Esophagus muscularis mucosa (tissue), 4 donors: ENCODE measurements at regions not wholly inside any gene's neighbourhood (a gene's known extent, or its start where the extent isn't known, plus 50 kb on each side); places are given as distances from the start of the nearest gene placed in this dataset.

Source experiments
- DNase-seq: peaks from one replicate; pipeline ENCODE4 v3.0.0-alpha.2; 2017; ENCODE audit errors: extremely low spot score
- H3K27ac ChIP-seq, 4 donors: fragments of 200-600 bp; sonication (generic); replicated peaks in 1 of 4; 1 replicate in 3 of 4; 2 replicates in 1 of 4; pipeline ENCODE4 v1.5.1; 2016 to 2019; ENCODE audit warnings: mild to moderate bottlenecking in 1 of 4
- H3K27me3 ChIP-seq, 4 donors: fragments of 200-600 bp; sonication (generic); one replicate each; pipeline versions ENCODE4 v1.5.1 to v1.6.0; 2016 to 2019
- H3K36me3 ChIP-seq, 4 donors: fragments of 200-600 bp; sonication (generic); one replicate each; pipeline ENCODE4 v1.5.1; 2016 to 2019
- H3K4me1 ChIP-seq, 4 donors: fragments of 200-600 bp; sonication (generic); one replicate each; pipeline ENCODE4 v1.5.1; 2016 to 2019
- H3K4me3 ChIP-seq, 4 donors: fragments of 200-600 bp; sonication (generic); 1 replicate in 2 of 4; 2 replicates in 2 of 4; pipeline ENCODE4 v1.5.1; 2016 to 2019; ENCODE audit warnings: mild to moderate bottlenecking in 4 of 4, moderate library complexity in 1 of 4
- H3K9me3 ChIP-seq, 4 donors: fragments of 200-600 bp; sonication (generic); 1 replicate in 3 of 4; 2 replicates in 1 of 4; pipeline ENCODE4 v1.5.1; 2016 to 2019
- EP300 ChIP-seq: sonication (generic); formaldehyde crosslinking; IDR thresholded peaks from one replicate; pipeline ENCODE4 v1.6.1; 2017; ENCODE audit warnings: antibody characterized with exemption
- POLR2A ChIP-seq: fragments of 450-650 bp; IDR thresholded peaks from one replicate; pipeline ENCODE4 v1.6.1; 2017; ENCODE audit warnings: antibody characterized with exemption, moderate library complexity, mild to moderate bottlenecking, low read depth
- POLR2AphosphoS5 ChIP-seq, 2 donors: sonication (generic); formaldehyde crosslinking; IDR thresholded peaks; one replicate each; pipeline ENCODE4 v1.6.1; 2017; ENCODE audit warnings: antibody characterized with exemption in 2 of 2
- WGBS: methylation state at CpG from one replicate; pipeline ENCODE4 v1.1.5; 2018; 5-methylcytosine and 5-hydroxymethylcytosine counted together
- intact Hi-C: fragments of 100-400 bp; cut with DNase I; formaldehyde crosslinking; loops from one replicate; pipeline ENCODE4 v1.15.1; 2023
- TF ChIP-seq, protein P1 (sequence below), 3 experiments: fragments of 200-600 bp in 2 of 3; fragments of 450-650 bp in 1 of 3; sonication (generic) in 2 of 3; IDR thresholded peaks; one replicate each; pipeline ENCODE4 v1.5.1; 2017 to 2019; ENCODE audit warnings: antibody characterized with exemption in 3 of 3, mild to moderate bottlenecking in 2 of 3, moderate library complexity in 1 of 3

DNA sequence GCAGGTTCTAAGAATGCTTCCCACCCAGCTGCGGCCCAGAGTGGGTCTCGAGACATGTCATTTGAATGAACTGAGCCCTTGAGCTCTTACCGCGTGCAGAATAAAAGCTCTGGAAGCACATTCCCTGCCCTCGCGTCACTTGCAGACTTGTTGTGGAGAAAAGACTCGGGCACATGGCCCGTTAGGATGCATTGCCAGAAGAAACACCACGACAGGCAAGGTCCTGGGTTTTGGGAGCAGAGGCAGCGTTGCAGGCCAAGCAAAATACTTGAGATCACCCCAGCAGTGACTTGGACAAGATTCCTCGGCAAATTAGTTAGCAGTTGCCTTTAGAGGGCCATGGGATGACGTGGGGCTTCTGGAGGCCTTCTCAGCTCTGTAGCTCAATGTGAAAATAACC is 170.8 kb upstream of the MSX2 start:
- no peak for TF ChIP-seq EP300
- TF ChIP-seq, protein P1, sequence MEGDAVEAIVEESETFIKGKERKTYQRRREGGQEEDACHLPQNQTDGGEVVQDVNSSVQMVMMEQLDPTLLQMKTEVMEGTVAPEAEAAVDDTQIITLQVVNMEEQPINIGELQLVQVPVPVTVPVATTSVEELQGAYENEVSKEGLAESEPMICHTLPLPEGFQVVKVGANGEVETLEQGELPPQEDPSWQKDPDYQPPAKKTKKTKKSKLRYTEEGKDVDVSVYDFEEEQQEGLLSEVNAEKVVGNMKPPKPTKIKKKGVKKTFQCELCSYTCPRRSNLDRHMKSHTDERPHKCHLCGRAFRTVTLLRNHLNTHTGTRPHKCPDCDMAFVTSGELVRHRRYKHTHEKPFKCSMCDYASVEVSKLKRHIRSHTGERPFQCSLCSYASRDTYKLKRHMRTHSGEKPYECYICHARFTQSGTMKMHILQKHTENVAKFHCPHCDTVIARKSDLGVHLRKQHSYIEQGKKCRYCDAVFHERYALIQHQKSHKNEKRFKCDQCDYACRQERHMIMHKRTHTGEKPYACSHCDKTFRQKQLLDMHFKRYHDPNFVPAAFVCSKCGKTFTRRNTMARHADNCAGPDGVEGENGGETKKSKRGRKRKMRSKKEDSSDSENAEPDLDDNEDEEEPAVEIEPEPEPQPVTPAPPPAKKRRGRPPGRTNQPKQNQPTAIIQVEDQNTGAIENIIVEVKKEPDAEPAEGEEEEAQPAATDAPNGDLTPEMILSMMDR (IDR thresholded peaks at IDR 0.05), result no peak
- TF ChIP-seq POLR2A, result no peak
- TF ChIP-seq POLR2AphosphoS5 (IDR thresholded peaks at IDR 0.05), result no peak
- no peak overlapping the region for H3K4me3 ChIP-seq
- WGBS, result 91% methylated on average over 11 of the region's 12 CpGs
- H3K4me1 ChIP-seq, result no peaks in the 10 kb centered on the region
- DNase-seq, result no peak
- H3K36me3 ChIP-seq, result no peaks in the 10 kb centered on the region
- intact Hi-C loops, result no loop called here
- no peak overlapping the region for H3K27ac ChIP-seq
- H3K9me3 ChIP-seq, result no peaks in the 10 kb centered on the region
- peaks cover 0 to 11% (median 0%) of the 10 kb centered on the region in 4 donors for H3K27me3 ChIP-seq

DNA sequence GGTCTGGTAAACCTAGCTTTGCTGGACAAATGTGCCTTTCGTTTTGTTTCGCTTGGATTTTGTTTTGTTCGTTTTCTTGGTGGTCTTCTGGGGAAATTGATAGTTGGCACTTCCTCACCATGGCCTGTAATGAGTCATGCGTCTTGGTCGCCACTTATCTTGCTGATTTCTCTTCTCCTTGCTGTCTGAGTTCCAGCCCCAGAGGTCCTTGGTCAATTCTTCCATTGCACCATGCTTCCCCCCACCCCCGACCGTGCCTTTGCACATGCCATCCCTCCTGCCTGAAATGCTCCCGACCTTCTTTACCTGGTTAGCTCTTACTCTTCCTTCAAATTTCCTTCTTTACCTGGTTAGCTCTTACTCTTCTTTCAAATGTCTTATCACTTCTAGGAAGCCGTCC is 168.7 kb upstream of the MSX2 start:
- TF ChIP-seq, protein P1 (IDR thresholded peaks at IDR 0.05), result no peak
- TF ChIP-seq EP300 (no peak), POLR2A (no peak), POLR2AphosphoS5 (IDR thresholded peaks at IDR 0.05) (no peak)
- Histone ChIP-seq H3K4me1 (no peaks in the 10 kb centered on the region), H3K4me3 (no peak overlapping the region), H3K27ac (no peak overlapping the region), H3K36me3 (no peaks in the 10 kb centered on the region), H3K27me3 (peaks cover 0 to 20% (median 0%) of the 10 kb centered on the region in 4 donors), H3K9me3 (no peaks in the 10 kb centered on the region)
- WGBS, result 83% methylated on average over 9 of the region's 9 CpGs
- intact Hi-C loops, result no loop called here
- DNase-seq, result no peak

DNA sequence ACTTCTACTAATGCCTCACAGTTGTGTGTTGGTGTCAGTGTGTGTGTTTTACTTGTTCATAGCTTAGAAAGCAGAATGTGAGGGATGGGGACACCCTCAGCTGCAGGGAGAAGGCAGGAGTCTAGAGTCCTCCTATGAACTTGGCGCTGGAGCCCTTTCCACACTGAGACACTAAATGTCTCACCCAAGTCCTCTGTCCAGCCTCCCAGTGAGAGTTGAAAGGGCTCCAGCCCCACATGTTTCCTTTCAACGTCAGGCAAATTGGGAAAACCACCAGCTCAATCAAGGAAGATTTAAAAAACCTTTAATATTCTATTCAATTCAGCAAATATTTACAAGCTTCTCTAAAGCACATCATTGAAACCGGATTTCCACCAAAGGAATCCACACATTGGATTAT is 167.6 kb upstream of the MSX2 start:
- no peaks in the 10 kb centered on the region for H3K36me3 ChIP-seq
- H3K4me1 ChIP-seq, result no peaks in the 10 kb centered on the region
- no peak for DNase-seq
- 68% methylated on average over 3 of the region's 3 CpGs for WGBS
- no peak for TF ChIP-seq POLR2AphosphoS5 (IDR thresholded peaks at IDR 0.05)
- TF ChIP-seq, protein P1 (IDR thresholded peaks at IDR 0.05), result no peak
- no peak for TF ChIP-seq EP300
- no peak for TF ChIP-seq POLR2A
- H3K27me3 ChIP-seq, result peaks cover 0 to 24% (median 0%) of the 10 kb centered on the region in 4 donors
- intact Hi-C loops, result no loop called here
- no peak overlapping the region for H3K4me3 ChIP-seq
- no peak overlapping the region for H3K27ac ChIP-seq
- H3K9me3 ChIP-seq, result no peaks in the 10 kb centered on the region

DNA sequence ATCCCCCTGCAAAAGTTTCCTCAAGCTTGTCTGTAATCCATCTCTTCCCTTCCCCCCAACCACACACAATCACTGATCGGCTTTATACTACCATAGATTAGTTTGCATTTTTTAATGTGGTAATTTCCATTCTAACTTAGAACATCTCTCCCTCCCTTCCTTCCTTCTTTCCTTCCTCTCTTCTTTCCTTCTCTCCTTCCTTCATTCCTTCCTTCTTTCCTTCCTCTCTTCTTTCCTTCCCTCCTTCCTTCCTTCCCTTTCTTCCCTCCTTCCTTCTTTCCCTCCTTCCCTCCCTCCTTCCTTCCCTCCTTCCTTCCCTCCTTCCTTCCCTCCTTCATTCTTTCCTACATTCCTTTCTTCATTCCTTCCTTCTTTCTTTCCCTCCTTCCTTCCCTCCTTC is 166.2 kb upstream of the MSX2 start:
- no peak for DNase-seq
- intact Hi-C loops, result no loop called here
- no peaks in the 10 kb centered on the region for H3K4me1 ChIP-seq

DNA sequence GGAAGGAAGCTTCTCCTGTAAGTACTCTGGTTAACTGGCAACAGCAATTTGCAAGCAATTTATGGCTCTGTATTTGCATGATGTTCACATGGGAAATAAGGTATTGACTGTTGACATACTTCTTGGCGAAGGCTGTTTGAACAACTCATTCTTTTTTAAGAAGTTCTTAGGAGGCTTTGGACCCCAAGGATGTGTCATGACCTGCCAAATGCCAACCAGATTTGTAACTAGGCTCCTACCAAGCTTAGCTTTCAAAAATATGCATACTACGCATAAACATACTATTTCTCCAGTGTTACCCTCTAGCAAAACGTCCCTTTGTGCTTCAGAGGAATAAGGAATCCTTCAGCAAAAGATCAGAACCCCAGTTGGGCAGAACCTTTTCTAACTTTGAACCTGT is 165.2 kb upstream of the MSX2 start:
- Histone ChIP-seq H3K27me3 (peaks cover 0 to 21% (median 0%) of the 10 kb centered on the region in 4 donors), H3K4me1 (no peaks in the 10 kb centered on the region), H3K9me3 (no peaks in the 10 kb centered on the region), H3K4me3 (no peak overlapping the region), H3K36me3 (no peaks in the 10 kb centered on the region), H3K27ac (no peak overlapping the region)
- intact Hi-C loops, result no loop called here
- TF ChIP-seq, protein P1 (IDR thresholded peaks at IDR 0.05), result no peak
- TF ChIP-seq POLR2A (no peak), POLR2AphosphoS5 (IDR thresholded peaks at IDR 0.05) (no peak), EP300 (no peak)
- WGBS, result 74% methylated on average over 3 of the region's 3 CpGs
- DNase-seq, result no peak

More for the DNA sequence above, 166.2 kb upstream of the MSX2 start:
- Histone ChIP-seq H3K27me3 (peaks cover 0 to 21% (median 0%) of the 10 kb centered on the region in 4 donors), H3K9me3 (no peaks in the 10 kb centered on the region), H3K36me3 (no peaks in the 10 kb centered on the region), H3K4me3 (no peak overlapping the region), H3K27ac (no peak overlapping the region)
- WGBS, result 84% methylated on average over 1 of the region's 1 CpG
- TF ChIP-seq, protein P1 (IDR thresholded peaks at IDR 0.05), result no peak
- TF ChIP-seq POLR2A (no peak), EP300 (no peak), POLR2AphosphoS5 (IDR thresholded peaks at IDR 0.05) (no peak)
